ENCODE measurements at regions not wholly inside any gene's neighbourhood (a gene's known extent, or its start where the extent isn't known, plus 50 kb on each side); places are given as distances from the start of the nearest gene placed in this dataset.
A peak's percentile ranks its signal among the peaks of the same experiment; 100 is the strongest.
"Not testable (repeated sequence)": the region's sequence is repeated elsewhere in the genome, so short reads cannot be mapped to it uniquely, and the experiment has no call there.

DNA sequence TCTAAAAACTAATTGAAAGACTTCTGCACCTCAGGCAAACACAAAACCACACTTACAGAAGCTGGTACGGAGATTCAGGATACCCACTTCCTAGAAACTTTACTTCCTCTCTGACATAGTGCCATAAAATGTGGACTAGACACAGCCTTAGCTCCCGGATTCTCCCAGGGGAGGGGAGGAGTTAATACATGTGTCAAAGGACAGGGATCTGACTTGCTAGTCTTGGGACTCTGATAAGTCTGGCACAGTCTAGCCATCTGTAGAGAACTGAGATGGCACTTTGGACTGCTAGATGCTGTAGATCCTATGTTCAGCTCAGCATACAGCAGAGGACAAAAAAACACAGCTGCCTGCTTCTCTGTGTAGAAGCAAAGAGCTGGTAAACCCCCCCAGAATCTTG, 769.8 kb upstream of the MIR17HG start:
- no peaks in the 10 kb centered on the region for H3K36me3 ChIP-seq (ENCODE audit: control insufficient read depth, insufficient read depth, low read length)
- peaks cover 2% of the 10 kb centered on the region for H3K4me1 ChIP-seq (ENCODE audit: control insufficient read depth, insufficient read depth, low read length, poor library complexity, severe bottlenecking)
- WGBS, 2 experiments (ENCODE audit: insufficient coverage in 2 of 2) = no CpG with 5 or more reads among the region's 2 CpGs
- H3K27ac ChIP-seq (ENCODE audit: low read depth, low read length, severe bottlenecking) = no peak overlapping the region
- H3K4me3 ChIP-seq (ENCODE audit: extremely low read depth, insufficient read depth, low read length, poor library complexity, severe bottlenecking) = no peak overlapping the region
- H3K9me3 ChIP-seq (ENCODE audit: control insufficient read depth, low read length) = no peaks in the 10 kb centered on the region

DNA sequence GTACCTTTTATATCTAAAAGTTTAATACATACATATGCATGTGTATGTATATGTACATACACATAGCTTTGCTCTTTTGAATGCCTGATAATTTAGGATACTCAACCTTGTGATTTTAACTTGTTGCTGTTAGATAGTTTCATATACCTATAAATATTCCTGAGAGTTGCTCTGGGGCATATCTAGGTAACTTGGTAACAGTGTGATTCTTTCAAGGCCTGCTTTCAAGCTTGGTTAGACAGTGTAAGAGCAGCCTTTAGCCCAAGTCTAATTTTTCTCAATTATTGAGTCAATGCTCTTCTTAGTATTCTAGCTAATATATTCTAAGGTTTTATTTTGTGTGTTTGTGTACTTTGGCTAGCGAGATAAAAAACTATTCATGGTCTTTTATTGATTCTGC, 762.1 kb upstream of the MIR17HG start:
- Histone ChIP-seq H3K36me3 (ENCODE audit: control insufficient read depth, insufficient read depth, low read length) (no peaks in the 10 kb centered on the region), H3K4me1 (ENCODE audit: control insufficient read depth, insufficient read depth, low read length, poor library complexity, severe bottlenecking) (no peaks in the 10 kb centered on the region), H3K27ac (ENCODE audit: low read depth, low read length, severe bottlenecking) (no peak overlapping the region), H3K9me3 (ENCODE audit: control insufficient read depth, low read length) (peaks cover 7% of the 10 kb centered on the region), H3K4me3 (ENCODE audit: extremely low read depth, insufficient read depth, low read length, poor library complexity, severe bottlenecking) (no peak overlapping the region)
- WGBS, 2 experiments (ENCODE audit: insufficient coverage in 2 of 2) = no CpG with 5 or more reads among the region's 1 CpG

DNA sequence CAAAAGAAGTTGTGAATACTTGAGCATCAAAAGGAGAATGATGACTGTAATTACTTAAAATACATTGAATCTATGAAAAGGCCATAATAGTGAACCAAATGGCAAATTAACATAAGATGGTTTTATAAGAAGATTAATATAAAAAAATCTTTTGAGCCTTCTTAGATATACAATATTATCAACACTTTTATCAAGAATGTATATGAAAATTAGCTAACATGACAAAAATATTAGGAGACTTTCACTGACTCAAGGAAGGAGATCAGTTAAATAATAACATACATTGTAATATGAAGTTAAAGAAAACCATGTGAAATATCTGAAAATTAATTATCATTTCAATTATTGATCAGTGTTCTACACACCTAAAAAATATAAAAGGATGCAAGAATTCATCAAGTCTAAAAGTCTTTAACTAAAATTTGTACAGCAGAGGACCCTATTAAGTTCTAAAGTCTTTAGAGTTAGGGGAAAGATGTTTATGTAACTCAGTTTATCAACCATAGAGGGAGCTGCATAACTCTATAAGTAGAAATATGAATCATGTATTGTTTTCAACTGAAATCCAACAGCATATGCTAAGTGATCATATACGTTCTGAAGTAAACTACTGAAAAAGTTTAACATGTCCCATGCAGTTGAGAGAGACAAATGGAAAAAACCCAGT, 756.1 kb upstream of the MIR17HG start:
- Histone ChIP-seq H3K4me1 (ENCODE audit: control insufficient read depth, insufficient read depth, low read length, poor library complexity, severe bottlenecking) (no peaks in the 10 kb centered on the region), H3K9me3 (ENCODE audit: control insufficient read depth, low read length) (no peaks in the 10 kb centered on the region), H3K27ac (ENCODE audit: low read depth, low read length, severe bottlenecking) (peak overlapping the region; percentile 84), H3K36me3 (ENCODE audit: control insufficient read depth, insufficient read depth, low read length) (no peaks in the 10 kb centered on the region), H3K4me3 (ENCODE audit: extremely low read depth, insufficient read depth, low read length, poor library complexity, severe bottlenecking) (no peak overlapping the region)
- WGBS, 2 experiments (ENCODE audit: insufficient coverage in 2 of 2) = 67% methylated on average over 1 of the region's 1 CpG; no CpG with 5 or more reads in 1 of the 2 experiments

DNA sequence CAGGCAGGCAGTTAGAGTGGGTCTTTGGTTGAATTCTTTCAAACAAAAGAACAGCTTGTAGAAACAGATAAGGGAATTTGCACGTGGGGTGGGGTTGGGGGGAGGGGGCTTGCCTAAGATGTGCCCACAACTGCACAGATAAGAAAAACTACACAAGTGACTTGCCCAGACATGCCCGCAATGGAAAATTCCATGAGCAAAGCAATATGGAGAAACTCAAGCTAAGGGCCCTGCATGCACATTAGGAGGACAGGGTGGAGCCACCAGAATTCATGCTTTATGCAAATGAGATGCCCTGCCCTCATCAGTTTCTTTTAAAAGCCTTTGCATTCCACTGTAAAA, 755.6 kb upstream of the MIR17HG start:
- H3K36me3 ChIP-seq (ENCODE audit: control insufficient read depth, insufficient read depth, low read length) = no peaks in the 10 kb centered on the region
- no peak overlapping the region for H3K4me3 ChIP-seq (ENCODE audit: extremely low read depth, insufficient read depth, low read length, poor library complexity, severe bottlenecking)
- peak overlapping the region; percentile 84 for H3K27ac ChIP-seq (ENCODE audit: low read depth, low read length, severe bottlenecking)
- no peaks in the 10 kb centered on the region for H3K4me1 ChIP-seq (ENCODE audit: control insufficient read depth, insufficient read depth, low read length, poor library complexity, severe bottlenecking)
- no peaks in the 10 kb centered on the region for H3K9me3 ChIP-seq (ENCODE audit: control insufficient read depth, low read length)
- 35% methylated on average over 2 of the region's 2 CpGs; no CpG with 5 or more reads in 1 of the 2 experiments for WGBS, 2 experiments (ENCODE audit: insufficient coverage in 2 of 2)

DNA sequence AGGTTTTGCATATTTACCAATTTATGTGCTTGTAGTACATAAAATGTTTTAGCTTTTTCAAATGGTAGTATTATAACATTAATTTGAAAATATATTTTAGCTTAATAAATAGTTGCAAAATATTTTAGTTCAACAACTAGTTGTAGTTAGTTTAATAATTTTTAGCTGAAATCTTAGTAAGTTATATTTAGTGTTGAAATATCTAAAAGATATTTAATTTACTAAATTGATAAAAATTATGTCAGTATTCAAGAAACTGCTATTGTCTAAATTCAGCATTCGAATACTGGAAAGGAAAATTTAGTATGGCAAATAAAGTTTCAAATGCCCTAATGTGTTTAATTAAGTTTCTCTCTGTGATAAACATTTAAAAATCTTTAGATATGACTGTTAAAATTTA, 754.5 kb upstream of the MIR17HG start:
- H3K4me3 ChIP-seq (ENCODE audit: extremely low read depth, insufficient read depth, low read length, poor library complexity, severe bottlenecking) = no peak overlapping the region
- no peaks in the 10 kb centered on the region for H3K36me3 ChIP-seq (ENCODE audit: control insufficient read depth, insufficient read depth, low read length)
- no peaks in the 10 kb centered on the region for H3K4me1 ChIP-seq (ENCODE audit: control insufficient read depth, insufficient read depth, low read length, poor library complexity, severe bottlenecking)
- H3K9me3 ChIP-seq (ENCODE audit: control insufficient read depth, low read length) = no peaks in the 10 kb centered on the region
- H3K27ac ChIP-seq (ENCODE audit: low read depth, low read length, severe bottlenecking) = no peak overlapping the region
- WGBS, 2 experiments (ENCODE audit: insufficient coverage in 2 of 2) = no CpG with 5 or more reads among the region's 1 CpG

DNA sequence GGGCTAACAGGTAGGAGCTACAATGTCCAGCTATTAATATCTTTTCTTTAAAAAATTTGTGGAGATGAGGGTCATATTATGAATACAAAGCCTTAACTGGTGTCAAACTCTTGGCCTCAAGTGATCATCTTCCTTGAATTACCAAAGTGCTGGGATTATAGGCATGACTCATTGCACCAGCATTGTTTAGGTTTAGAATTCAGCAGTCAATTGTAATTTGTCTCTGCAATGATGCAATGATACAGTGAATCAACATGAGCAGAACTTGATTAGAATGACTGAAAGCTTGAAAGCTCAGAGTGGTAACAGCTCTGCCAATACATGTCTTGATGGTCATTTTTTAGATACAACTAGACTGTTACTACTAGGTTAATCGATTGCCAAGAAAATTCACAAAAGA, 752.8 kb upstream of the MIR17HG start:
- no peaks in the 10 kb centered on the region for H3K9me3 ChIP-seq (ENCODE audit: control insufficient read depth, low read length)
- no peak overlapping the region for H3K27ac ChIP-seq (ENCODE audit: low read depth, low read length, severe bottlenecking)
- H3K4me1 ChIP-seq (ENCODE audit: control insufficient read depth, insufficient read depth, low read length, poor library complexity, severe bottlenecking) = no peaks in the 10 kb centered on the region
- WGBS, 2 experiments (ENCODE audit: insufficient coverage in 2 of 2) = no CpG with 5 or more reads among the region's 1 CpG
- no peaks in the 10 kb centered on the region for H3K36me3 ChIP-seq (ENCODE audit: control insufficient read depth, insufficient read depth, low read length)
- H3K4me3 ChIP-seq (ENCODE audit: extremely low read depth, insufficient read depth, low read length, poor library complexity, severe bottlenecking) = no peak overlapping the region

DNA sequence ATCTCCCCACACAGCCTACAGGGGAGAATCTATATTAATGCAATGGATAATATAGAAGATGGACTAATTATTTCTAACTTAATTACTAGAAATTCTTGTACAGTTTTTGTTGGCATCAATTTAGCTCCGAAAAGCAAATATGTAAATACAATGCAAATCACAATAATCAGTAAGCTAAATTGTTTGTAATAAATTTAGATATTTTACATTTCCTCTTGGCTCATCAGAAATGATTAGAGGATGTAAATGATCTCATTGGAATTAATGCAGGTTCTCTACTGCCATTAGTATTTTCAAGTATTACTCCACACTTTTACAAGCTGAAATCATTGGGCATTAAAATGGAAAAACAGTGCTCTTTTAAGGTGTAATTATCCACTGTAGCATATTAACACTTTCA, 741.8 kb upstream of the MIR17HG start:
- H3K4me3 ChIP-seq (ENCODE audit: extremely low read depth, insufficient read depth, low read length, poor library complexity, severe bottlenecking) = no peak overlapping the region
- WGBS, 2 experiments (ENCODE audit: insufficient coverage in 2 of 2) = no CpG with 5 or more reads among the region's 1 CpG
- H3K27ac ChIP-seq (ENCODE audit: low read depth, low read length, severe bottlenecking) = no peak overlapping the region

DNA sequence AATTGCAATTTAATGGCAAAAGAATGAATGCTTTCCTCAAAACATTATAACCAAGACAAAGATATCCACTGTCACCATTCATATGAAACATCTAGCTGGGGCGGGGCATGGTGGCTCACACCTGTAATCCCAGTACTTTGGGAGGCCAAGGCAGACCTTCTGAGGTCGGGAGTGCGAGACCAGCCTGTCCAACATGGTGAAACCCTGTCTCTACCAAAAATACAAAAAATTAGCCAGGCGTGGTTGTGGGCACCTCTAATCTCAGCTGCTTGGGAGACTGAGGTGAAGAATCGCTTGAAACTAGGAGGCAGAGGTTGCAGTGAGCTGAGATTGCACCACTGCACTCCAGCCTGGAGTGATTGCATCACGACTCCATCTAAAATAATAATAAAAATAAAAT, 740.6 kb upstream of the MIR17HG start:
- not testable (repeated sequence) for H3K27ac ChIP-seq (ENCODE audit: low read depth, low read length, severe bottlenecking); H3K4me1 ChIP-seq (ENCODE audit: control insufficient read depth, insufficient read depth, low read length, poor library complexity, severe bottlenecking); H3K4me3 ChIP-seq (ENCODE audit: extremely low read depth, insufficient read depth, low read length, poor library complexity, severe bottlenecking); H3K9me3 ChIP-seq (ENCODE audit: control insufficient read depth, low read length); H3K36me3 ChIP-seq (ENCODE audit: control insufficient read depth, insufficient read depth, low read length)
- WGBS, 2 experiments (ENCODE audit: insufficient coverage in 2 of 2) = 96 to 100% methylated on average over 2 to 3 of the region's 6 CpGs

More for the DNA sequence above, 741.8 kb upstream of the MIR17HG start:
- Histone ChIP-seq H3K9me3 (ENCODE audit: control insufficient read depth, low read length) (no peaks in the 10 kb centered on the region), H3K4me1 (ENCODE audit: control insufficient read depth, insufficient read depth, low read length, poor library complexity, severe bottlenecking) (no peaks in the 10 kb centered on the region), H3K36me3 (ENCODE audit: control insufficient read depth, insufficient read depth, low read length) (no peaks in the 10 kb centered on the region)

DNA sequence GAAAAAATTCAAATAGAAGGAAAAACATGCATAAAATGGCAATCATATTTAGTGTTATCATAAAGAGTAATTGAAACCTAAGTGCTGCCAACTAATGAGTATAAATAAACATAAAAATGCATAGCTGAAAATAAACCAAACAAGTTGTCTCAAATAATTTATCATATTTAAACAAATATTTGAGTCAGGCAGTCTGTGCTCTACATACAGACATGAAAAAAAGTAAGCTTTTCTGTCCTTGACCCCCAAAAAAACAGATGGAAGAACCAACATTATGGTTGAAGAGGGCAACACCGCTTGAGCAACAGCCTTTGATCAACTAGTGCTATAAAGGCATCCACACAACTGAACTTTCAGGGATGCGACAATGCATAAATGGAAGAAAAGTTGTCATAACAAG, 735.1 kb upstream of the MIR17HG start:
- WGBS, 2 experiments (ENCODE audit: insufficient coverage in 2 of 2) = 71 to 100% methylated on average over 1 to 2 of the region's 2 CpGs
- Histone ChIP-seq H3K27ac (ENCODE audit: low read depth, low read length, severe bottlenecking) (no peak overlapping the region), H3K4me1 (ENCODE audit: control insufficient read depth, insufficient read depth, low read length, poor library complexity, severe bottlenecking) (no peaks in the 10 kb centered on the region)

DNA sequence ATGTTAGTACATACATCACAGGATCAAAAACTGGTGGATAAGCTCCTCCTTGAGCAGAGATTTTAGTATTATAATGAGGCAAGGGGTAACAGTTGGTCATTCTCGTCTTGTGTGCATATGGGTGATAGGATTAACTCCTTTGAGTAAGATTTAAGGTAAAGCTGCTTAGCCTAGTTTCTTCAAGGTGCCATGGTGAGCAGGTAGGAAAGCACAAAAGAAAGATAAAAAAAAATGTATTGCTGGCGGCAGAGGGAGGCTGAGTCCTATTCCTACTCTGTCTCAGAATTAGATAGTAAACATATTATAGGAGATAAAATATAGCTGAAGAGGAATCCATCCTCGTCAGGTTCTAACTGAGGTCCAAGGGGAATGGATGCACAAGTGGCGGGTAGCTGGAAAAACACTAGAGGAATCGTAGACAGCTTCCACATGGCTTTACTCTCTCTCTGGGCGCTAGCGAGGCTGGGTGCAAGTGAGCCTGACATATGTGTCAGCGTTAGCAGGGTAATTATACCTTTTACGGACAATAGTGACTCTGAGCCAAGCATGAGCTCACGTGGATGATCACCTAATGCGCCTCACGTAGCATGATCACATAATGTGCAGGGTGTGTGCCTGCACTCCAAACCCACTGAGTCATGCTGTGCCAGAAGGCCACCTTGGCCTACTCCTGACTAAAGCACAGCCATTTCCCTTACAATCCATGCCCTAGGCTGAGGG, 734.3 kb upstream of the MIR17HG start:
- Histone ChIP-seq H3K4me3 (ENCODE audit: extremely low read depth, insufficient read depth, low read length, poor library complexity, severe bottlenecking) (no peak overlapping the region), H3K36me3 (ENCODE audit: control insufficient read depth, insufficient read depth, low read length) (no peaks in the 10 kb centered on the region), H3K9me3 (ENCODE audit: control insufficient read depth, low read length) (peaks cover 7% of the 10 kb centered on the region), H3K27ac (ENCODE audit: low read depth, low read length, severe bottlenecking) (no peak overlapping the region), H3K4me1 (ENCODE audit: control insufficient read depth, insufficient read depth, low read length, poor library complexity, severe bottlenecking) (no peaks in the 10 kb centered on the region)
- WGBS, 2 experiments (ENCODE audit: insufficient coverage in 2 of 2) = 85 to 95% methylated on average over 10 to 11 of the region's 12 CpGs

More for the DNA sequence above, 735.1 kb upstream of the MIR17HG start:
- H3K36me3 ChIP-seq (ENCODE audit: control insufficient read depth, insufficient read depth, low read length) = no peaks in the 10 kb centered on the region
- peaks cover 4% of the 10 kb centered on the region for H3K9me3 ChIP-seq (ENCODE audit: control insufficient read depth, low read length)
- no peak overlapping the region for H3K4me3 ChIP-seq (ENCODE audit: extremely low read depth, insufficient read depth, low read length, poor library complexity, severe bottlenecking)

DNA sequence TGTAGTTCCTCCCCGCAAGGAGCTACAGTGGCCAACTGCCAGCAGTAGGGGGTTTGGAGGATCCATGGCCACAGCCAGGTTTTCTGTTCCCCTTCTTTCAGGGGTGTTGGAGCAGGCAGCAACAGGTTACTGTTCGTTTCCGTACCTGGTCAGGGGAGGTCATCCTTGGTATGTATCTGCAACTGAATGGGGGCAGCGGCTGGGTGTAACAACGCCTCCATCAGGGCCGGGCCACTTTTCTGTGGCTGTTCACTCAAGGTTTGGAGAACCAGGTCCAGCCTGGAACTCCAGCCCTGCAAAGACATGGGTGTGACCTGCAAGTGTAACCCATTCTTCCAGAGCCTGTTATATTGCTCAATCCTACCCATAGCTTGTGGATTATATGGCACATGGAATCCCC, 732.3 kb upstream of the MIR17HG start:
- 88 to 90% methylated on average over 5 to 6 of the region's 6 CpGs for WGBS, 2 experiments (ENCODE audit: insufficient coverage in 2 of 2)
- peaks cover 7% of the 10 kb centered on the region for H3K9me3 ChIP-seq (ENCODE audit: control insufficient read depth, low read length)
- no peaks in the 10 kb centered on the region for H3K4me1 ChIP-seq (ENCODE audit: control insufficient read depth, insufficient read depth, low read length, poor library complexity, severe bottlenecking)
- no peaks in the 10 kb centered on the region for H3K36me3 ChIP-seq (ENCODE audit: control insufficient read depth, insufficient read depth, low read length)
- no peak overlapping the region for H3K27ac ChIP-seq (ENCODE audit: low read depth, low read length, severe bottlenecking)
- H3K4me3 ChIP-seq (ENCODE audit: extremely low read depth, insufficient read depth, low read length, poor library complexity, severe bottlenecking) = no peak overlapping the region

Measured in mesodermal cell (in vitro differentiated cells).